AG04449 (cell line): ENCODE measurements at regions not wholly inside any gene's neighbourhood (a gene's known extent, or its start where the extent isn't known, plus 50 kb on each side); places are given as distances from the start of the nearest gene placed in this dataset.

Experiments
- CTCF ChIA-PET: fragments of 350-600 bp; formaldehyde crosslinking; extraction: SDS; loops from one replicate; lab custom pipeline; 2021; ENCODE audit warnings: antibody characterized with exemption; lab: Yijun Ruan, JAX
- POLR2A ChIA-PET: fragments of 400-600, 350-600 bp; formaldehyde crosslinking; extraction: SDS; loops from one replicate; lab custom pipeline; 2020; ENCODE audit warnings: antibody characterized with exemption, inconsistent platforms; lab: Yijun Ruan, JAX
- DNase-seq: peaks from one replicate; pipeline ENCODE4 v3.0.0-alpha.2; 2010; ENCODE audit warnings: low read depth, low spot score
- H3K4me3 ChIP-seq: 2 replicates; pipeline ENCODE4 v1.5.1; 2011; ENCODE audit warnings: low read depth, mild to moderate bottlenecking, control low read depth, low read length
- CTCF ChIP-seq: IDR thresholded peaks from one replicate; pipeline ENCODE4 v1.5.1; 2011; ENCODE audit warnings: mild to moderate bottlenecking, moderate library complexity, low read length, control low read depth, inconsistent platforms; ENCODE audit not compliant: insufficient read depth; ENCODE audit errors: missing control alignments

DNA sequence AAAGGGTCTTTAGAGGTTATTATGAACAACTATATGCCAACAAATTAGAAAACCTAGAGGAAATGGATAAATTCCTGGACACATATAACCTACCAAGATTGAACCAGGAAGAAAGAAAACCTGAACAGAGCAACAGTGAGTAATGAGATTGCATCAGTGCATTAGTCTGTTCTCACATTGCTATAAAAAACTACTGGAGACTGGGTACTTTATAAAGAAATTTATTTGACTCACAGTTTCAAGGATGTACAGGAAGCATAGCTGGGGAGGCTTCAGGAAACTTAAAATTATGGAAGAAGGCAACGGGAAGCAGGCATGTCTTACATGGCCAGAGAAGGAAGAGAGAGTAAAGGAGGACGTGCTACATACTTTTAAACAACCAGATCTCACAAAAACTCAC lies 70.8 kb upstream of the GNAZ start:
- CTCF ChIA-PET = interaction anchor here (1.4 to 1.5 kb wide), 2 partner anchors 40 to 577 kb away, joined by 3 to 4 read pairs; no protein-coding TSS in a partner anchor
- POLR2A ChIA-PET = no interaction called here
- no peak for DNase-seq
- no peak for TF ChIP-seq CTCF
- H3K4me3 ChIP-seq = no peak overlapping the region

DNA sequence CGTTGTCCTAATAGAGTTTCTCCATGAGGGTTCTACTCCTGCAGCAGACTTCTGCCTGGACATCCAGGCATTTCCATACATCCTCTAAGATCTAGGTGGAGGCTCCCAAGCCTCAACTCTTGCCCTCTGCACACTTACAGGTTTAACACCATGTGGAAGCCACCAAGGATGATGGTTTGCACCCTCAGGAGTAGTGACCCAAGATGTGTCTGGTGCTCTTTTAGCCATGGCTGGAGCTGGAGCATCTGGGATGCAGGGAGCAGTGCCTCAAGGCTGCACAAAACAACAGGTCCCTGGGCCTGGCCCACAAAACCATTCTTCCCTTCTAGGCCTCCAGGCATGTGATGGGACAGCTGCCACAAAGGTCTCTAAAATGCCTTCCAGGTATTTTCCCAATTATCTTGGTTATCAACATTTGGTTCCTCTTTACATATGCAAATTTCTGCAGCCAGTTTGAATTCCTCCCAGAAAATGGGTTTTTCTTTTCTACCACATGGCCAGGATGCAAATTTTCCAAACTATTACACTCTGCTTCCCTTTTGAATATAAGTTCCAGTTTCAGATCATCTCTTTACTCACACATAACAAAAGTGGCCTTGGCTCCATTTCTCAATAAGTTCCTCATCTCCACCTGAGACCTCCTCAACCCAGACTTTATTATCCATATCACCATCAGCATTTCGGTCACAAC lies 69.5 kb upstream of the GNAZ start:
- POLR2A ChIA-PET = no interaction called here
- no peak for DNase-seq
- H3K4me3 ChIP-seq = no peak overlapping the region
- CTCF ChIA-PET = no interaction called here
- TF ChIP-seq CTCF = no peak

GRCh38 chr22:23001463-23001862 lies 68.9 kb upstream of the GNAZ start:
- POLR2A ChIA-PET = no interaction called here
- no peak for DNase-seq
- CTCF ChIA-PET = no interaction called here
- TF ChIP-seq CTCF = no peak
- no peak overlapping the region for H3K4me3 ChIP-seq

DNA sequence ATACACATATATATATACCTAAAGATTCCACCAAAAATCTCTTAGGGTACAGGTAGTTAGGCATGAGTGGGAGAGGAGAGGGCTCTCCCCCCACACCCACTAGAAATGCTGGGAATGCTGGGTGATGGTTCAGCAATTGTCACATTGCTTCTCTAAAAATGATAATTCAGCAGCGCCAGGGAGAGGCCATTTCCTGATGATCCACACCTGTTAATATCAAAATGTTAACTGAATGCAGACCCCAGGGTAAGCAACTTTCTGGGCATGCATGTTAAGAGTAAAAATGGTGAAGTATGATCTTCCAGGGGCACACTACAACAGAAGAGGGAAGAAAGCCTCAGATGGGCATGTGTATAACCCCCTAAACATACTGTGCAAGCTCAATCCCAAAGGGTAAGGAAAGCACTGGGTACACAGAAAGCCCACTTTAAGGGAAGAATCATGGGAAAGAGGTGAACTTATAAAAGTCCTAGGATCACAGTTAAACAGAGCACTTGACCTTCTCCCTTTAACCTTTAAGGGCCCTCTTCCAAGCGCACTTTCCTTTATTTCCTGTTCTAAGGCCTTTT lies 67.6 kb upstream of the GNAZ start:
- POLR2A ChIA-PET = no interaction called here
- TF ChIP-seq CTCF = no peak
- no peak for DNase-seq
- H3K4me3 ChIP-seq = no peak overlapping the region
- CTCF ChIA-PET = no interaction called here

GRCh38 chr22:23007823-23008222 lies 62.5 kb upstream of the GNAZ start:
- ChIA-PET CTCF (no interaction called here), POLR2A (no interaction called here)
- no peak for DNase-seq
- H3K4me3 ChIP-seq = no peak overlapping the region
- no peak for TF ChIP-seq CTCF

GRCh38 chr22:23008896-23009295 lies 61.4 kb upstream of the GNAZ start:
- no peak for DNase-seq
- no peak overlapping the region for H3K4me3 ChIP-seq
- ChIA-PET CTCF (no interaction called here), POLR2A (no interaction called here)
- TF ChIP-seq CTCF = no peak
